K562 (cell line): ENCODE measurements at regions not wholly inside any gene's neighbourhood (a gene's known extent, or its start where the extent isn't known, plus 50 kb on each side); places are given as distances from the start of the nearest gene placed in this dataset.

Experiments used
- FOXO4 ChIP-seq: fragments of 450-650 bp; formaldehyde crosslinking; IDR thresholded peaks from 2 replicates; pipeline ENCODE4 v1.4.0; 2020; ENCODE audit warnings: mild to moderate bottlenecking, moderate library complexity
- POLR2A ChIP-seq: fragments of 450-650 bp; conservative IDR thresholded peaks from 2 replicates; pipeline ENCODE4 v1.6.1; 2016
- ZNF655 ChIP-seq: fragments of 250-450 bp; sonication (Bioruptor Pico); IDR thresholded peaks from 2 replicates; pipeline ENCODE4 v1.5.0; 2021

- no peak for TF ChIP-seq POLR2A
- TF ChIP-seq ZNF655 (CRISPR knock-in tag) = no peak
- TF ChIP-seq FOXO4 (CRISPR knock-in tag) = no peak
These were observed 1375.9 kb upstream of the RAG2 start for GRCh38 chr11:37973941-37974340.
